ENCODE measurements at regions not wholly inside any gene's neighbourhood (a gene's known extent, or its start where the extent isn't known, plus 50 kb on each side); places are given as distances from the start of the nearest gene placed in this dataset.

DNA sequence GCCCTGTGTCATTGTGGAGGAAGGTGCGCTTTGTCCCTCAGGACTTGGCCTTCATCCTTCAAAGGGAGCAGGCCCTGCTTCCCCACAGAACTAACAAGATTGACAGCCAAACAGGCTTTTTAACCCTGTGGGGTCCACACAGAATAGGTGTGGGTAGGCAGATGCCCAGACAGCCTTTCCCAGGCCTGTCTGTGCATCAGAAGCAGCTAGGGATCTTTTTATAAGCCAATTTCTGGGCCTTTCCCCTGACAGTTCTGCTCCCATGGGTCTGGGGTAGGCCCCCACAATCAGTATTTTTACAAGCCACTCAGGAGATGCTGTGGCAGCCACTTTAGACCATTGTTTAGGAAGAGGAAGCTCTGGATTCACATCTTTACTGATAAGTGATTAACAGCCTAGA, 69.2 kb downstream of the MRPL46 start:
- TF ChIP-seq, protein P1, sequence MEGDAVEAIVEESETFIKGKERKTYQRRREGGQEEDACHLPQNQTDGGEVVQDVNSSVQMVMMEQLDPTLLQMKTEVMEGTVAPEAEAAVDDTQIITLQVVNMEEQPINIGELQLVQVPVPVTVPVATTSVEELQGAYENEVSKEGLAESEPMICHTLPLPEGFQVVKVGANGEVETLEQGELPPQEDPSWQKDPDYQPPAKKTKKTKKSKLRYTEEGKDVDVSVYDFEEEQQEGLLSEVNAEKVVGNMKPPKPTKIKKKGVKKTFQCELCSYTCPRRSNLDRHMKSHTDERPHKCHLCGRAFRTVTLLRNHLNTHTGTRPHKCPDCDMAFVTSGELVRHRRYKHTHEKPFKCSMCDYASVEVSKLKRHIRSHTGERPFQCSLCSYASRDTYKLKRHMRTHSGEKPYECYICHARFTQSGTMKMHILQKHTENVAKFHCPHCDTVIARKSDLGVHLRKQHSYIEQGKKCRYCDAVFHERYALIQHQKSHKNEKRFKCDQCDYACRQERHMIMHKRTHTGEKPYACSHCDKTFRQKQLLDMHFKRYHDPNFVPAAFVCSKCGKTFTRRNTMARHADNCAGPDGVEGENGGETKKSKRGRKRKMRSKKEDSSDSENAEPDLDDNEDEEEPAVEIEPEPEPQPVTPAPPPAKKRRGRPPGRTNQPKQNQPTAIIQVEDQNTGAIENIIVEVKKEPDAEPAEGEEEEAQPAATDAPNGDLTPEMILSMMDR (IDR thresholded peaks at IDR 0.05) = no peak
- no peak for TF ChIP-seq POLR2A (IDR thresholded peaks at IDR 0.05)
